Panc1 (cell line): ENCODE measurements at regions not wholly inside any gene's neighbourhood (a gene's known extent, or its start where the extent isn't known, plus 50 kb on each side); places are given as distances from the start of the nearest gene placed in this dataset.
"Not testable (repeated sequence)": the region's sequence is repeated elsewhere in the genome, so short reads cannot be mapped to it uniquely, and the experiment has no call there.

Source experiments
- ATAC-seq: fragments of 200-7000 bp; cut with Tn5 transposase; 2 replicates; pipeline ENCODE4 v1.9.1; 2020; ENCODE audit warnings: mild to moderate bottlenecking, moderate library complexity
- BruUV-seq: library from RNA; stranded (reverse); fragments of 400-500 nt; replicated peaks from 2 replicates; lab custom pipeline; 2021; lab: Mats Ljungman, UMichigan
- CTCF ChIA-PET: fragments of 300-600 bp; sonication (Branson Sonifier 250); formaldehyde crosslinking; loops from one replicate; lab custom pipeline; 2022; ENCODE audit warnings: antibody characterized with exemption; lab: Charles Lee
- POLR2A ChIA-PET: fragments of 300-600 bp; sonication (Branson Sonifier 250); formaldehyde crosslinking; loops from one replicate; lab custom pipeline; 2022; ENCODE audit warnings: antibody characterized with exemption; lab: Charles Lee
- DNase-seq: peaks from one replicate; pipeline ENCODE4 v3.0.0-alpha.2; 2010; ENCODE audit warnings: low read depth, low spot score
- H3K27ac ChIP-seq: 2 replicates; pipeline ENCODE4 v1.5.1; 2011; ENCODE audit warnings: mild to moderate bottlenecking, low read length, inconsistent platforms
- H3K27me3 ChIP-seq: fragments of 200-500 bp; sonication (Bioruptor generic); 2 replicates; pipeline ENCODE4 v1.6.0; 2014; ENCODE audit warnings: low read length, inconsistent platforms; ENCODE audit not compliant: control insufficient read depth, insufficient read depth
- H3K36me3 ChIP-seq: fragments of 200-500 bp; sonication (Bioruptor generic); 2 replicates; pipeline ENCODE4 v1.5.1; 2014; ENCODE audit warnings: inconsistent platforms, mild to moderate bottlenecking, low read length, moderate library complexity; ENCODE audit not compliant: control insufficient read depth, insufficient read depth
- H3K4me1 ChIP-seq: 2 replicates; pipeline ENCODE4 v1.5.1; 2011; ENCODE audit warnings: inconsistent platforms, mild to moderate bottlenecking, low read length, moderate library complexity; ENCODE audit not compliant: control insufficient read depth, insufficient read depth
- H3K4me3 ChIP-seq, 2 experiments: 2 replicates each; pipeline ENCODE4 v1.5.1; 2011 to 2012; ENCODE audit warnings: low read depth in 2 of 2, low read length in 2 of 2, mild to moderate bottlenecking in 2 of 2, inconsistent platforms in 1 of 2, moderate library complexity in 1 of 2
- H3K9me3 ChIP-seq: fragments of 200-500 bp; sonication (Bioruptor generic); 2 replicates; pipeline ENCODE4 v1.5.1; 2014; ENCODE audit warnings: low read depth, mild to moderate bottlenecking, inconsistent platforms, low read length, moderate library complexity; ENCODE audit not compliant: control insufficient read depth, insufficient read depth
- in situ Hi-C: cut with HindIII; loops from 2 replicates; pipeline ENCODE4 v1.10.0; 2016; ENCODE audit warnings: low sequenced_read_pairs, low pct_unique_long_range_greater_than_20kb
- intact Hi-C: fragments of 100-400 bp; cut with micrococcal nuclease; formaldehyde crosslinking; loops from one replicate; pipeline ENCODE4 v1.10.0; 2022; ENCODE audit not compliant: unreplicated experiment

- H3K27me3 ChIP-seq, H3K36me3 ChIP-seq, BruUV-seq, H3K4me3 ChIP-seq, H3K4me1 ChIP-seq, POLR2A ChIA-PET, DNase-seq, H3K9me3 ChIP-seq, CTCF ChIA-PET, ATAC-seq, H3K27ac ChIP-seq, intact Hi-C loops, in situ Hi-C loops: not testable (repeated sequence)
These were observed 161.7 kb upstream of the PLGLB1 start for GRCh38 chr2:87183373-87183772.

DNA sequence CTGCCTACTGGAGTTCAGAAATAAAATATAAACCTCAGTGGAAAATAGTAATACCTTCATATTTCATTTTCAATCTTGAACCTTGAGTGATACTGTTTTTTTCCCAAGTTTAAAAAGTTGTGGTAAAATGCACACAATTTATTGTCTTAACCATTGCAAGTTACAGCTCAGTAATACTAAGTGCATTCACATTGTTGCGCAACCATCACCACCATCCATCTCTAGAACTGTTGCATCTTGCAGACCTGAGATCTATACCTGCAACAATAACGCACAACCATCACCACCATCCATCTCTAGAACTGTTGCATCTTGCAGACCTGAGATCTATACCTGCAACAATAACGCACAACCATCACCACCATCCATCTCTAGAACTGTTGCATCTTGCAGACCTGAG is 162.6 kb upstream of the PLGLB1 start:
- CTCF ChIA-PET, H3K36me3 ChIP-seq, BruUV-seq, H3K27me3 ChIP-seq, intact Hi-C loops, H3K27ac ChIP-seq, DNase-seq, in situ Hi-C loops, ATAC-seq, H3K4me3 ChIP-seq, POLR2A ChIA-PET, H3K4me1 ChIP-seq, H3K9me3 ChIP-seq: not testable (repeated sequence)

DNA sequence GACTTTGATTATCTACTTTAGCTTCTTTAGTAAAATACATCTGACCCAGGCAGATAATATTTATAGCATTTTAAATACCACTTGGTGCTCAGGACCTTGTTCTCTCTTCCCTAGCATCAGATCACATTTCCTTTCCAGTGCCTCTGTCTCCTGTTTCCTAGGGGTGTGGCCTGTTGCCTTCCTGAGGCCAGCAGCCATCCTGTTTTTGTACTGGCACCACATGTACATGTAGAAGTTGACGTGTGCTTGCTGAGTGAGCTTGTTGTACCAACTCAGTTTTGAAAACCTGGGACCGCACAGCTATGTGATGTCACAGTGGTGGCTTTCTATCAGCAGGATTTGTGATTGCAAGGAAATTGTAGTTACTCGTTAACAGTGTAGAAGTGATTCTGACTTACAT is 167.6 kb upstream of the PLGLB1 start:
- H3K4me3 ChIP-seq, ATAC-seq, H3K4me1 ChIP-seq, H3K27me3 ChIP-seq, CTCF ChIA-PET, H3K9me3 ChIP-seq, DNase-seq, POLR2A ChIA-PET, H3K36me3 ChIP-seq, H3K27ac ChIP-seq, intact Hi-C loops, BruUV-seq, in situ Hi-C loops: not testable (repeated sequence)

GRCh38 chr2:87193336-87193735 is 171.7 kb upstream of the PLGLB1 start:
- H3K4me3 ChIP-seq, H3K4me1 ChIP-seq, H3K27ac ChIP-seq, intact Hi-C loops, H3K27me3 ChIP-seq, POLR2A ChIA-PET, H3K36me3 ChIP-seq, H3K9me3 ChIP-seq, CTCF ChIA-PET, DNase-seq, BruUV-seq, in situ Hi-C loops: not testable (repeated sequence)
- peak; percentile 96 for ATAC-seq

DNA sequence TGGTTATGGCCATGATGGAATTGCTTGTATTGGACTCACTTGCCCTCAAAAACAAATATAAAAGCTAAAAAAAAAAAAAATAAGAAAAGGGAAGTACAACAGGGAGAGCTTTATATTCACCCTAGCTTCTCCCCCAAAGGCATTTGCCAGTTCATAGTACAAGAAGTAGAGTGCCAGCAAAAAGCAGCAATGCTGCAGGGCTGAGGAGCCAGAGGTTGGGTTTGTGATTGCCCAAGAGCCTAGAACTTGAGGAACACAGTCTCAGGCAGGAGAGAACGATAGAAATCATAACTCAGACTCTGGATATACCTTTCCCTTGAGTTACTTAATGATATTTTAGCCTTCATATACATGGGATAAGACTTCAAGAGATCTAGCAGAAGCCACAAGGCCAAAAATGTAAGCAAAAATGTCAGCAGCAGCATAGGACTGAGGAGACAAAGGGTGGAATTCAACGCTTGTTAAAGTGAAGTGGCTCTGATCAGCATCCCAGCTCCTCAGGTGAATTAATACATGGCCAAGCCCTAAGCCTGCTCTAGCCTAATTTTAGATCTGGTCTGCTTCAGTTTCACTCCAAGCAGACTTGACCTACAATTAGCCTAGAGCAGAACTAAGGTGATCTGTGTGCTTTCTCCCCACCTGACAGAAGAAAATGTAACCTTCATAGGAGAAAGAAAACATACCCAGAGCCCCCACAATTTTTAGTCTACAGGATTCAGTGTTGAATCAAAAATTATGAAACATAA is 172.8 kb upstream of the PLGLB1 start:
- H3K36me3 ChIP-seq, BruUV-seq, ATAC-seq, in situ Hi-C loops, H3K4me3 ChIP-seq, DNase-seq, H3K9me3 ChIP-seq, CTCF ChIA-PET, intact Hi-C loops, H3K4me1 ChIP-seq, H3K27me3 ChIP-seq, H3K27ac ChIP-seq, POLR2A ChIA-PET: not testable (repeated sequence)

- H3K27me3 ChIP-seq, in situ Hi-C loops, POLR2A ChIA-PET, H3K27ac ChIP-seq, H3K9me3 ChIP-seq, ATAC-seq, intact Hi-C loops, BruUV-seq, H3K36me3 ChIP-seq, CTCF ChIA-PET, DNase-seq, H3K4me3 ChIP-seq, H3K4me1 ChIP-seq: not testable (repeated sequence)
These were observed 175.2 kb upstream of the PLGLB1 start for GRCh38 chr2:87196720-87197388.

DNA sequence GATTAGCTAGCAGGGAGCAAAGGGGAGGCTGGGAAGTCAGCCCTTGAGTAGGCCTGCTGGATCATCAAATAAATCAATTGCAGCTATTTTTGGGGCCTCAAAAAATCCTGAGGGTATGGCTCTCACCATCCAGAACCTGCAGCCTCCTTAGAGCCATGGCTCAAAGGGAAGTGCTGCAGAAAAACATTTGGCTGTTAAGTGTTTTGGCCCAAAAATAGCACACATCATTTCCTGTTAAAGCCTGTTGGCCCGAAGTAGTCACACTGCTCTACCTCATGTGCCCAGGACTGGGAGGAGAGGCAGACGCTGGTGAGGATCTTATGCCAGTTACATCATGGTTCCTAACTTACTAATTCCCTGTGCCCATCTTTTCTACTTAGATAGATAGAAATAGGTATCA is 176.8 kb upstream of the PLGLB1 start:
- CTCF ChIA-PET, H3K36me3 ChIP-seq, H3K27me3 ChIP-seq, H3K9me3 ChIP-seq, ATAC-seq, H3K27ac ChIP-seq, H3K4me1 ChIP-seq, BruUV-seq, H3K4me3 ChIP-seq, DNase-seq, in situ Hi-C loops, POLR2A ChIA-PET, intact Hi-C loops: not testable (repeated sequence)
